Adrenal gland (tissue), 9 donors: ENCODE measurements at regions not wholly inside any gene's neighbourhood (a gene's known extent, or its start where the extent isn't known, plus 50 kb on each side); places are given as distances from the start of the nearest gene placed in this dataset.
A peak's percentile ranks its signal among the peaks of the same experiment; 100 is the strongest.

Experiments used
- DNase-seq, 7 donors: peaks; one replicate each; pipeline ENCODE4 v3.0.0-alpha.2; 2019 to 2020
- H3K27ac ChIP-seq, 5 donors: fragments of 200-600 bp; sonication (generic) in 4 of 5; 1 replicate in 3 of 5; 2 replicates in 2 of 5; pipeline versions ENCODE4 v1.5.1 to v1.8.0; 2016 to 2020; ENCODE audit warnings: mild to moderate bottlenecking in 1 of 5
- H3K27me3 ChIP-seq: fragments of 200-600 bp; 2 replicates; pipeline ENCODE4 v1.8.0; 2021
- H3K36me3 ChIP-seq, 2 donors: fragments of 200-600 bp; replicated peaks in 1 of 2; 1 replicate in 1 of 2; 2 replicates in 1 of 2; pipeline versions ENCODE4 v1.5.1 to v1.8.0; 2018 to 2022
- H3K4me1 ChIP-seq, 2 donors: fragments of 200-600 bp; replicated peaks in 1 of 2; 1 replicate in 1 of 2; 2 replicates in 1 of 2; pipeline versions ENCODE4 v1.5.1 to v1.8.0; 2018 to 2021
- H3K4me3 ChIP-seq, 4 donors: fragments of 200-600 bp; sonication (generic) in 3 of 4; one replicate each; pipeline ENCODE4 v1.5.1; 2016 to 2018
- H3K9me3 ChIP-seq, 3 donors: fragments of 200-600 bp; sonication (generic) in 1 of 3; replicated peaks in 1 of 3; 1 replicate in 2 of 3; 2 replicates in 1 of 3; pipeline versions ENCODE4 v1.5.1 to v1.8.0; 2016 to 2021
- CTCF ChIP-seq, 6 experiments: fragments of 450-650 bp in 4 of 6; fragments of 200-600 bp in 2 of 6; sonication (generic) in 1 of 6; IDR thresholded peaks; 1 replicate in 5 of 6; 2 replicates in 1 of 6; pipeline versions ENCODE4 v1.5.1 to v1.8.0; 2016 to 2021; ENCODE audit warnings: antibody characterized with exemption in 6 of 6, mild to moderate bottlenecking in 2 of 6, moderate library complexity in 1 of 6
- POLR2A ChIP-seq, 2 donors: fragments of 450-650 bp; IDR thresholded peaks; one replicate each; pipeline ENCODE4 v1.6.1; 2017; ENCODE audit warnings: antibody characterized with exemption in 2 of 2, mild to moderate bottlenecking in 2 of 2, moderate library complexity in 1 of 2
- WGBS, 4 donors: extraction: QIAGEN DNeasy Blood & Tissue Kit in 2 of 4; methylation state at CpG; one replicate each; pipeline versions ENCODE4 v1.1.5 to v1.1.7; 2013 to 2017; 5-methylcytosine and 5-hydroxymethylcytosine counted together
- intact Hi-C, 2 donors: fragments of 100-400 bp; cut with DNase I; formaldehyde crosslinking; loops; one replicate each; pipeline versions ENCODE4 v1.14.1 to v1.15.0; 2022 to 2023
- donor health status: healthy with polysubstance abuse.
- donor health status: Bipolar disorder and iron deficiency.
- donor health status: DM: yes; HTN: yes; CAD: no.
- donor health status: DM: no; HTN: no; CAD: no.
- donor health status: DM: no; HTN: no; CAD: no.

GRCh38 chr1:199913318-199913717, 114.2 kb upstream of the NR5A2 start:
- WGBS, 4 donors: 53 to 60% (median 54%) methylated on average over 3 of the region's 3 CpGs
- DNase-seq: no peak
- Histone ChIP-seq H3K27ac (no peak overlapping the region), H3K4me3 (no peak overlapping the region), H3K27me3 (no peaks in the 10 kb centered on the region), H3K9me3 (no peaks in the 10 kb centered on the region), H3K36me3 (no peaks in the 10 kb centered on the region), H3K4me1 (no peaks in the 10 kb centered on the region)
- intact Hi-C loops: no loop called here
- TF ChIP-seq POLR2A (IDR thresholded peaks at IDR 0.05): no peak
- TF ChIP-seq CTCF (IDR thresholded peaks at IDR 0.05): no peak

DNA sequence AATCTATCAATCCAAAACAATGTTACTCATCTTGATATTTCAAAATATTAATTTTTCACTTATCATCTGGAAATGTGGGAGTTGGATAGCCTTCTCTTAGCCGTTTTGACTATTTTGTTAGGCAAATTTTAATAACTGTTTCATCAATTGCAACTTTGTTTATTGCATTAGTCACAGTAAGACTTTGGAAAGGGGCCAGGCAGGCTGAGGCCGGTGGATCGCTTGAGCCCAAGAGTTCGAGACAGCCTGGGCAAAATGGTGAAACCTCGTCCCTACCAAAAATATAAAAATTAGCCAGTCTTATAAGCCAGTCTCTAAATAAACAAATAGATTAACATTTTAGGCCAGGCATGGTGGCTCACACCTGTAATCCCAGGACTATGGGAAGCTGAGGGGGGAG, 113.0 kb upstream of the NR5A2 start:
- TF ChIP-seq CTCF (IDR thresholded peaks at IDR 0.05) (no peak), POLR2A (IDR thresholded peaks at IDR 0.05) (no peak)

GRCh38 chr1:199918196-199918769, 109.2 kb upstream of the NR5A2 start:
- Histone ChIP-seq H3K4me1 (no peaks in the 10 kb centered on the region), H3K9me3 (no peaks in the 10 kb centered on the region), H3K27ac (no peak overlapping the region), H3K4me3 (no peak overlapping the region), H3K36me3 (no peaks in the 10 kb centered on the region), H3K27me3 (no peaks in the 10 kb centered on the region)
- DNase-seq: no peak
- TF ChIP-seq CTCF (IDR thresholded peaks at IDR 0.05) (no peak), POLR2A (IDR thresholded peaks at IDR 0.05) (no peak)
- intact Hi-C loops: no loop called here
- WGBS, 4 donors: 22 to 31% (median 25%) methylated on average over 2 of the region's 2 CpGs

More for the DNA sequence above, 113.0 kb upstream of the NR5A2 start:
- H3K27me3 ChIP-seq: no peaks in the 10 kb centered on the region
- no peaks in the 10 kb centered on the region for H3K36me3 ChIP-seq
- intact Hi-C loops: no loop called here
- H3K4me1 ChIP-seq: no peaks in the 10 kb centered on the region
- no peaks in the 10 kb centered on the region for H3K9me3 ChIP-seq
- peak in 1 of 7 donors; percentile 2 for DNase-seq
- 67 to 90% (median 81%) methylated on average over 5 of the region's 5 CpGs for WGBS, 4 donors
- H3K4me3 ChIP-seq: no peak overlapping the region
- no peak overlapping the region for H3K27ac ChIP-seq

DNA sequence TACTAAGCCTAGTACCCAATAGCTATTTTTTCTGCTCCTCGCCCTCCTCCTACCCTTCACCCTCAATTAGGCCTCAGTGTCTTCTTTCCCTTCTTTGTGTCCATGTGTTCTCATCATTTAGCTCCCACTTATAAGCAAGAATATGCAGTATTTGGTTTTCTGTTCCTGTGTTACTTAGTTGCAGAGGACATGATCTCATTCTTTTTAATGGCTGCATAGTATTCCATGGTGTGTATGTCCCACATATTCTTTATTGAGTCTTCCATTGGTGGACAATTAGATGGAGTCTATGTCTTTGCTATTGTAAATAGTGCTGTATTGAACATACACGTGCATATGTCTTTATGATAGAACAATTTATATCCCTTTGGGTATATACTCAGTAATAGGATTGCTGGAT, 106.9 kb upstream of the NR5A2 start:
- no peak for TF ChIP-seq POLR2A (IDR thresholded peaks at IDR 0.05)
- no peak for TF ChIP-seq CTCF (IDR thresholded peaks at IDR 0.05)
- no peaks in the 10 kb centered on the region for H3K9me3 ChIP-seq
- no peak for DNase-seq
- H3K36me3 ChIP-seq: no peaks in the 10 kb centered on the region
- intact Hi-C loops: no loop called here
- H3K27me3 ChIP-seq: no peaks in the 10 kb centered on the region
- no peaks in the 10 kb centered on the region for H3K4me1 ChIP-seq
- H3K27ac ChIP-seq: no peak overlapping the region
- 77 to 86% (median 79%) methylated on average over 2 of the region's 2 CpGs for WGBS, 4 donors
- H3K4me3 ChIP-seq: no peak overlapping the region
